NB4 (cell line): ENCODE measurements at regions not wholly inside any gene's neighbourhood (a gene's known extent, or its start where the extent isn't known, plus 50 kb on each side); places are given as distances from the start of the nearest gene placed in this dataset.

Experiments
- MYC ChIP-seq: IDR thresholded peaks from 2 replicates; pipeline ENCODE4 v1.6.1; 2011; ENCODE audit warnings: low read depth, low read length
- POLR2A ChIP-seq: IDR thresholded peaks from 2 replicates; pipeline ENCODE4 v1.6.1; 2011; ENCODE audit warnings: mild to moderate bottlenecking; ENCODE audit not compliant: insufficient read length; ENCODE audit errors: extremely low read depth
- TF ChIP-seq, protein P1 (sequence below): IDR thresholded peaks from one replicate; pipeline ENCODE4 v1.5.1; 2012; ENCODE audit warnings: low read depth, low read length
- TF ChIP-seq, protein P2 (sequence below): IDR thresholded peaks from 2 replicates; pipeline ENCODE4 v1.6.1; 2011; ENCODE audit warnings: low read depth, low read length

DNA sequence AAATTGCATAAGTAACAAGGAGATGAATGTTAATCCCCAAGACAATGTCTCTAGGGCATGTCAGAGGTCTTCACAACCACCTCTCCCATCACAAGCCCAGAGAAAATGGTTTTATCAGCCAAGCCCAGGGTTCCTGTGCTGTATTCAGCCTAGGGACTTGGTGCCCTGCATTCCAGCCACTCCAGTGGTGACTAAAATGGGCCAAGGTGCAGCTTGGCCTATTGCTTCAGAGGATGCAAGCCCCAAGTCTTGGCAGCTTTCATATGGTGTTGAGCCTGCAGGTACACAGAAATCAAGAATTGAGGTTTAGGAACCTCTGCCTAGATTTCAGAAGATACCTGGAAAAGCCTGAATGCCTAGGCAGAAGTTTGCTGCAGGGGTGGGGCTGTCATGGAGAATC lies 1118.6 kb downstream of the PLA2G4A start:
- no peak for TF ChIP-seq POLR2A
- TF ChIP-seq, protein P1, sequence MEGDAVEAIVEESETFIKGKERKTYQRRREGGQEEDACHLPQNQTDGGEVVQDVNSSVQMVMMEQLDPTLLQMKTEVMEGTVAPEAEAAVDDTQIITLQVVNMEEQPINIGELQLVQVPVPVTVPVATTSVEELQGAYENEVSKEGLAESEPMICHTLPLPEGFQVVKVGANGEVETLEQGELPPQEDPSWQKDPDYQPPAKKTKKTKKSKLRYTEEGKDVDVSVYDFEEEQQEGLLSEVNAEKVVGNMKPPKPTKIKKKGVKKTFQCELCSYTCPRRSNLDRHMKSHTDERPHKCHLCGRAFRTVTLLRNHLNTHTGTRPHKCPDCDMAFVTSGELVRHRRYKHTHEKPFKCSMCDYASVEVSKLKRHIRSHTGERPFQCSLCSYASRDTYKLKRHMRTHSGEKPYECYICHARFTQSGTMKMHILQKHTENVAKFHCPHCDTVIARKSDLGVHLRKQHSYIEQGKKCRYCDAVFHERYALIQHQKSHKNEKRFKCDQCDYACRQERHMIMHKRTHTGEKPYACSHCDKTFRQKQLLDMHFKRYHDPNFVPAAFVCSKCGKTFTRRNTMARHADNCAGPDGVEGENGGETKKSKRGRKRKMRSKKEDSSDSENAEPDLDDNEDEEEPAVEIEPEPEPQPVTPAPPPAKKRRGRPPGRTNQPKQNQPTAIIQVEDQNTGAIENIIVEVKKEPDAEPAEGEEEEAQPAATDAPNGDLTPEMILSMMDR, result no peak
- TF ChIP-seq, protein P2, sequence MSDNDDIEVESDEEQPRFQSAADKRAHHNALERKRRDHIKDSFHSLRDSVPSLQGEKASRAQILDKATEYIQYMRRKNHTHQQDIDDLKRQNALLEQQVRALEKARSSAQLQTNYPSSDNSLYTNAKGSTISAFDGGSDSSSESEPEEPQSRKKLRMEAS, result no peak
- no peak for TF ChIP-seq MYC
